LNCAP (cell line): ENCODE measurements at regions not wholly inside any gene's neighbourhood (a gene's known extent, or its start where the extent isn't known, plus 50 kb on each side); places are given as distances from the start of the nearest gene placed in this dataset.

Experiments
- TF ChIP-seq, protein P1 (sequence below): fragments of 450-650 bp; IDR thresholded peaks from 2 replicates; pipeline ENCODE4 v1.5.1; 2017; ENCODE audit warnings: mild to moderate bottlenecking

DNA sequence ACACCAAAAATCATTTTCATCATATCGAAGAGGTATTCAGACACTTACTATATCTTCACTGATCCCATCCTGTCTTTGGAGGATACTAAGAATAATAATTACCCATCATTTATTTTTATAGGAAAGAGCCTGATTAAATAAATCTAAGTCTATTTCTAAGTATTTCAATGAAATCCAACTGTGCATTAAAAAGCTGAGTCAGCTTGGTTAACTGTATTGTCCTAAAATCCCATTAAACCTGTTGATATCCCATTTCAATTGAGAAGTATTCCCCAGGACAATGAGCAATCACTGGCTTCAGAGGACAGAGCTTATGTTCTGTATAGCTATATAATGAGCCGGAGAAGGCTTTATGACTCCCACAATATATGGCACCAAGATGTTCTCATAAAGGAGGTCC lies 142.0 kb upstream of the RORB start:
- TF ChIP-seq, protein P1, sequence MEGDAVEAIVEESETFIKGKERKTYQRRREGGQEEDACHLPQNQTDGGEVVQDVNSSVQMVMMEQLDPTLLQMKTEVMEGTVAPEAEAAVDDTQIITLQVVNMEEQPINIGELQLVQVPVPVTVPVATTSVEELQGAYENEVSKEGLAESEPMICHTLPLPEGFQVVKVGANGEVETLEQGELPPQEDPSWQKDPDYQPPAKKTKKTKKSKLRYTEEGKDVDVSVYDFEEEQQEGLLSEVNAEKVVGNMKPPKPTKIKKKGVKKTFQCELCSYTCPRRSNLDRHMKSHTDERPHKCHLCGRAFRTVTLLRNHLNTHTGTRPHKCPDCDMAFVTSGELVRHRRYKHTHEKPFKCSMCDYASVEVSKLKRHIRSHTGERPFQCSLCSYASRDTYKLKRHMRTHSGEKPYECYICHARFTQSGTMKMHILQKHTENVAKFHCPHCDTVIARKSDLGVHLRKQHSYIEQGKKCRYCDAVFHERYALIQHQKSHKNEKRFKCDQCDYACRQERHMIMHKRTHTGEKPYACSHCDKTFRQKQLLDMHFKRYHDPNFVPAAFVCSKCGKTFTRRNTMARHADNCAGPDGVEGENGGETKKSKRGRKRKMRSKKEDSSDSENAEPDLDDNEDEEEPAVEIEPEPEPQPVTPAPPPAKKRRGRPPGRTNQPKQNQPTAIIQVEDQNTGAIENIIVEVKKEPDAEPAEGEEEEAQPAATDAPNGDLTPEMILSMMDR, result no peak

DNA sequence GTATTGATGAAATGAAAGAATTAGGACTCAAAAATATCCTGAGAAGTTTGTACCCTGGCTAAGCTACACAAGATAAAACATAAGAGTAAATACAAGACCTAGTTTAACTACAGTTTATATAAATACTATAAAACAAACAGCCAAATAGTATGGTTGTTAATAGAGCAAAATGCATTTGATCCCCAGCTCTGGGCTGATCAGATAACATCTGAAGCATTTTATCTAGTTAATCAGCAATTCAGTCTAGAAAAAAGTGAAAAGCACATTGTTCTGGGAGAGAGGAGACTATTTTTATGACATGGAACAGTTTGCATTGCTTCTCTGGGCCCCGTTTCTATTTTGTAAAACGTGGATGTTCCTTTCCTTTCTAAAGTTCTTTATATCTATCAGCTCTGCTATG lies 139.6 kb upstream of the RORB start:
- TF ChIP-seq, protein P1, result no peak

DNA sequence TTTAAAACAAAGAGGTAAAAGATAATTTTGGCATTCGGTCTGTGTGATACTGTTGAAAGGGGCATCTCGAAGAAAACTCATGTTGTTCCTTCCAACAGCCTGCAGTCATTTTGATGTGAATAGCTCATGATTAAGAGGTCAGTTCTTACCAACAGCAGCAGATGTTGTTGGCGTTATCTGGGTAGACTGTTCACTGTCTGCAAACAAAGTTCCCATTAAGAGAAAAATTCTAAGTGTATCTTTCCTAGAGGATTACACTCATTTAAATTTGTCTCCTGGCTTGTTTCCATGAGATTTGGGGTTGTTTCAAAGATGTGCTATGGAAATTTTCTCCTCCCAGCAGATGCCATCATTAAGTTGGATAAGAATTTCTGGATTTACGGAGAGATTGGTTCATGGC lies 138.2 kb upstream of the RORB start:
- TF ChIP-seq, protein P1, result no peak

DNA sequence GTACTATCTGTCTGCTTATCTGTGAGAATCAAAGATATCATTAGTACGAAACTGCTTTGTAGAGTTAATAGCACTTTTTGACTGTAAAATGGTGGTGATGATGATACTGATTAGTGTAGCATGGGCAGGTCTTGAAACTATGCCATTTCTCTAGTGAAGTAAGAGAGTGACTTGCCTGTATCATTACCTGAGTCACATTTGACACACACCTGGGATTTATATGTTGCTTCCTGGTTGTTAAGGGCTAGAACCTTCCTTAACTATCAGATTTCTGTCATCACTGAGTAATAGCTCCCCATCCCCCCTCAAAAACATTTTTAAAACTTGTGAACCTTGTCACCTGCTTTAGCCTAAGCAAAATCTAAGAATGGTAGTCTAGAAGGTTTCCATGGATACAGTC lies 135.6 kb upstream of the RORB start:
- TF ChIP-seq, protein P1, result no peak

DNA sequence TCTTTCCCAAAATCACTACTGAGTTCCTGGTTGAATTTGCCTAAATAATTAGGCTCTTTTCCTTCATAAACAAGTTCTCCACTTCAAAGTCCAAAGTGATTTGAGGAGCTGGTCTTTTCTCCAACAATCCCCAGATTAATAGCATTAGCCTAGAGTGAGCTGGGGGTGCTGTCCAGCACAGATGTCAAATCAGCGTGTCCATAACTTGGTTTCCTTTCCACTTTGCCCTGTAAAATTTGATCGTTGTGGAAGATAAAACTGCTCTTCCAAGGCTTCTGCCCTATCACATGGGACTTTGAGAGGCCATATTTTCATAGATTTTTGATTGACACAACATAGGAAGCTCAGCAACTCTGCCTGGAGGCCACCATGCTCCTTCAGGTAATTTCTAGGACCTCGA lies 134.7 kb upstream of the RORB start:
- TF ChIP-seq, protein P1, result no peak

DNA sequence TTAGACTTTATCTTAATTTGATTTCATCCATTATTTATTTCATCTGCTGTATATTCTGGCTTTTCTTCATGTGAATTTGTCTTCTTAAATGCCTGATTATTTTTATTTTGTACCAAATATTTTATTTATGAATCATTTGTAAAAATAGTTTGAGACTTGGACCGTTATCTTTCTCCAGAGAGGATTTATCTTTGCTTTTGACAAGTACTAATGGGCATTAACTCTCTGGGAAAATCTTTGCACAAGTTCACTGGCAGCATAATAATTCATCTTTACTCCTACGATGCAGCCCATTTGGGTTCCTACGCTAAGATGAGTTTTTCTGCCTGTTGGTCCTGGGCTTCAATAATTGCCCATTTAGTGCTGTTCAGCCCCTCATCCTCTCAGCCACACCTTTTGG lies 131.0 kb upstream of the RORB start:
- TF ChIP-seq, protein P1, result no peak

DNA sequence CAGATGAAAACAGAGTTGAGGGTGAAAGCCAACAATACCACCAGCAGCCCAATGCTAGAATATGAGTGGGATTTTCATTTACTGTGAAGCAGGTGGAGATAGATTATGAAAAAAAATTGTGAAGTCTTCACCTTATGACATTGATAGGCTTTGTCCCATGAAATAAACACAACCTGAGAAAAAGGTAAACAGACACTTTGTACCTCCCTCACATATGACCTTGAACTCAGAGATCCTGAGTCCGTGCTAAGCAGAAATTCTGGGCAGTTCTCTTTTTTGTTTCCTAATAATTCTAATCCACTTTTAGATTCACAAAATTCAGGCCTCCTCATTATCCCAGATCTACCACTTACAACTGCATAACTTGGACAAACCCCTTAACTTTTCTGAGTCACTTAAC lies 127.3 kb upstream of the RORB start:
- TF ChIP-seq, protein P1, result no peak

DNA sequence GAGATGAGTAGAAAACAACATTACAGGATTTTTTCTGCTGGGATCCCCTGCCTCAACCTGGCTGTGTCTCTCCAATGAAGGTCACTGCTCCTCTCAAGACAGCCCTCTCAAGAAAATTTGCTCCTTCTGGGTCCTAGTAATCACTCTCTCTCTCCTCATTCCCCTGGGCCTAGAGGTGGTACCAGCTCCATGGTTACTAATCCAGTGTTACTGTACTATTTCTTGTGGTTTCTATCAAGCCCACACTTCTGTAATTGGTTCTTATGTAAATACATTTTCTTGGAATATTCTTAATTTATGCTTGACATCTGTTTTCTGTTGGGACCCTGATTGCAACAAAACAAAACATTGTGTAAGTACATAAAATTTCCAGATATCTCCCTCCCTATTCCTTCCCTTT lies 123.8 kb upstream of the RORB start:
- TF ChIP-seq, protein P1, result no peak
